Upper lobe of right lung (tissue), 1 donor: ENCODE measurements at regions not wholly inside any gene's neighbourhood (a gene's known extent, or its start where the extent isn't known, plus 50 kb on each side); places are given as distances from the start of the nearest gene placed in this dataset.

Experiments
- ATAC-seq: fragments of 200-7000 bp; cut with Tn5 transposase; one replicate; pipeline ENCODE4 v1.9.1; 2020; ENCODE audit warnings: mild to moderate bottlenecking, moderate library complexity
- DNase-seq: peaks from one replicate; pipeline ENCODE4 v3.0.0-alpha.2; 2020
- H3K27ac ChIP-seq: fragments of 200-600 bp; one replicate; pipeline ENCODE4 v1.8.0; 2022
- H3K27me3 ChIP-seq: fragments of 200-600 bp; one replicate; pipeline ENCODE4 v1.8.0; 2022; ENCODE audit warnings: mild to moderate bottlenecking
- H3K36me3 ChIP-seq: fragments of 200-600 bp; one replicate; pipeline ENCODE4 v1.8.0; 2022
- H3K4me1 ChIP-seq: fragments of 200-600 bp; one replicate; pipeline ENCODE4 v1.8.0; 2022
- H3K4me3 ChIP-seq: fragments of 200-600 bp; one replicate; pipeline ENCODE4 v1.8.0; 2022; ENCODE audit warnings: mild to moderate bottlenecking
- H3K9me3 ChIP-seq: fragments of 200-600 bp; one replicate; pipeline ENCODE4 v1.8.0; 2022
- intact Hi-C: fragments of 100-400 bp; cut with DNase I; formaldehyde crosslinking; loops from one replicate; pipeline ENCODE4 v1.11.0; 2022
- TF ChIP-seq, protein P1 (sequence below): fragments of 200-600 bp; IDR thresholded peaks from one replicate; pipeline ENCODE4 v1.8.0; 2022; ENCODE audit warnings: antibody characterized with exemption
- donor health status: DM: no; HTN: yes; CAD: no; lungs with severe emphysema.

DNA sequence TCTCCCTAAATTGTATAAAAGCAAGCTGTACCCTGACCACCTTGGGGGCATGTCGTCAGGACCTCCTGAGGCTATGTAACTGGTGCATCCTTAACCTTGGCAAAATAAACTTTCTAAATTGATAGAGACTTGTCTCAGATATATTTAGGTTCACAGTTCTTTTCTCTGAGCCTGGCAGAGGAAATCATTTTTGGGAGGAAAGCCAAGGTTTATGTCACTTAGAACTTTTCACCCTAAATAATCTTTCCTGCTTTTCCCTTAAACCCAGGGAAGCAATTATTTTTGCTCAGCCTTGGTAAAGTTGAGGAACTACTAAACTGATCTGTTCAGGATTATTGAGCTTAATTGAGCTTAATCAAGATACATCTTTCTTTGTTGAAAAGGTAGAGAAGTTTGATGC, 608.9 kb downstream of the PDCD6IP start:
- no peaks in the 10 kb centered on the region for H3K27me3 ChIP-seq
- intact Hi-C loops = no loop called here
- no peak for DNase-seq
- H3K27ac ChIP-seq = no peak overlapping the region
- TF ChIP-seq, protein P1, sequence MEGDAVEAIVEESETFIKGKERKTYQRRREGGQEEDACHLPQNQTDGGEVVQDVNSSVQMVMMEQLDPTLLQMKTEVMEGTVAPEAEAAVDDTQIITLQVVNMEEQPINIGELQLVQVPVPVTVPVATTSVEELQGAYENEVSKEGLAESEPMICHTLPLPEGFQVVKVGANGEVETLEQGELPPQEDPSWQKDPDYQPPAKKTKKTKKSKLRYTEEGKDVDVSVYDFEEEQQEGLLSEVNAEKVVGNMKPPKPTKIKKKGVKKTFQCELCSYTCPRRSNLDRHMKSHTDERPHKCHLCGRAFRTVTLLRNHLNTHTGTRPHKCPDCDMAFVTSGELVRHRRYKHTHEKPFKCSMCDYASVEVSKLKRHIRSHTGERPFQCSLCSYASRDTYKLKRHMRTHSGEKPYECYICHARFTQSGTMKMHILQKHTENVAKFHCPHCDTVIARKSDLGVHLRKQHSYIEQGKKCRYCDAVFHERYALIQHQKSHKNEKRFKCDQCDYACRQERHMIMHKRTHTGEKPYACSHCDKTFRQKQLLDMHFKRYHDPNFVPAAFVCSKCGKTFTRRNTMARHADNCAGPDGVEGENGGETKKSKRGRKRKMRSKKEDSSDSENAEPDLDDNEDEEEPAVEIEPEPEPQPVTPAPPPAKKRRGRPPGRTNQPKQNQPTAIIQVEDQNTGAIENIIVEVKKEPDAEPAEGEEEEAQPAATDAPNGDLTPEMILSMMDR = no peak
- no peak overlapping the region for H3K4me3 ChIP-seq
- ATAC-seq = no peak
- no peaks in the 10 kb centered on the region for H3K4me1 ChIP-seq
- no peaks in the 10 kb centered on the region for H3K9me3 ChIP-seq
- no peaks in the 10 kb centered on the region for H3K36me3 ChIP-seq

DNA sequence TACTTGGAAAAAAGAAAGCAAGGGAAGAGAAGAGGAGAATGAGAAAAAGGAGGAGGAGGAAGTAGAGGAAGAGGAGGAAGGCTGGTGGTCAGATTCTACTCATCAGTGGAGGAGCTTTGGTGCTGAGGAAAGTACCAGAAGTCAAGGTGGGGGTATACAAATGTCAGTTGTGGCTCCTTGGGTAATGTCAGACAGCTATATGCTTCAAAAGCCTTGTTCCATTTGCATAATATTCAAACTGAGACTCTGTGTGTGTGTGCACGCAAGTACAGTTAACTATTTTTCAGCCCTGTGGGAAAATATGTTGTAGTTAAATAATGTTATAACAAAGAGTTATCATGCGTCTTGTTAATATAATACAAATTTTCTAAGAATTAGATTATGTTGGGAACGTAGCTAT, 609.7 kb downstream of the PDCD6IP start:
- Histone ChIP-seq H3K27me3 (no peaks in the 10 kb centered on the region), H3K36me3 (no peaks in the 10 kb centered on the region), H3K4me3 (no peak overlapping the region), H3K4me1 (no peaks in the 10 kb centered on the region), H3K9me3 (no peaks in the 10 kb centered on the region), H3K27ac (no peak overlapping the region)
- TF ChIP-seq, protein P1 = no peak
- DNase-seq (no peak), ATAC-seq (no peak)
- intact Hi-C loops = no loop called here

DNA sequence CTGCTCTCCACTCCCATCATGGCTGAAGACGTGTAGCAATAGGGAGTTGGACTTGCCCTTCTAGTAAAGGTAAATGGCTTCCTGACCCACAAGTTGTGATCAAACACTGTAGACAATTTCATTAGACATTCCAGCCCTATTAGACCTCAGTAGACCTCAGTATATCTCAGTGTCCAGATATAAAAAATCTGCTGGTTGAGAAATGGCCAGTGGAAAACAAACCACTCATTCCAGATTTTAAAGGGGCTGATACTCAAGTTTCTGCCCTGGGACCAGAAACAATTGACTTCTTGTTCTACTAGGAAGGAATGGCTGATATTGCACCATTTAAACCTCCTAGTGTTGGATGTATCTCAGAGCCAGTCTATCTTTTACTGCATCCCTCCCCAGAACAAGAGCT, 613.2 kb downstream of the PDCD6IP start:
- ATAC-seq (no peak), DNase-seq (no peak)
- TF ChIP-seq, protein P1 = no peak
- Histone ChIP-seq H3K9me3 (no peaks in the 10 kb centered on the region), H3K27ac (no peak overlapping the region), H3K4me3 (no peak overlapping the region), H3K36me3 (no peaks in the 10 kb centered on the region), H3K27me3 (no peaks in the 10 kb centered on the region), H3K4me1 (no peaks in the 10 kb centered on the region)
- intact Hi-C loops = no loop called here

DNA sequence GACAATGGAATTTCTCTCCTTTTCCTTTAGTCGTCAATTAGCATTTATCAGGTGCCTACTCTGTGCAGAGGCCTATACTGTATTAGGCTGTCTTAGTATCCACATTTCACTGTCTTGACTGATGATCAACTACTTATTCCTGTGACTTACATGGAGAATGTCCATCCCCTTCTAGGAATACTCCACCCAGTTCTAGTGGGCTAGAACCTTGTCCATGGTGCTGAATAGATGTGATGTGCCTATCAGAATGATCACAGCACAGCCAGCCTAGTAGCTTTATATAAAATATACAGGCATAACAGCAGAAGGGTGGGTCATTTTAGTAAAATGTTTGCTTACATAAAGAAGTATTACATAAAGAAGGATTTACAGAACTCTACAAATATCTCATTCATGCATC, 621.4 kb downstream of the PDCD6IP start:
- ATAC-seq (no peak), DNase-seq (no peak)
- Histone ChIP-seq H3K9me3 (no peaks in the 10 kb centered on the region), H3K36me3 (no peaks in the 10 kb centered on the region), H3K27ac (no peak overlapping the region), H3K27me3 (no peaks in the 10 kb centered on the region), H3K4me1 (no peaks in the 10 kb centered on the region), H3K4me3 (no peak overlapping the region)
- intact Hi-C loops = no loop called here
- TF ChIP-seq, protein P1 = no peak

DNA sequence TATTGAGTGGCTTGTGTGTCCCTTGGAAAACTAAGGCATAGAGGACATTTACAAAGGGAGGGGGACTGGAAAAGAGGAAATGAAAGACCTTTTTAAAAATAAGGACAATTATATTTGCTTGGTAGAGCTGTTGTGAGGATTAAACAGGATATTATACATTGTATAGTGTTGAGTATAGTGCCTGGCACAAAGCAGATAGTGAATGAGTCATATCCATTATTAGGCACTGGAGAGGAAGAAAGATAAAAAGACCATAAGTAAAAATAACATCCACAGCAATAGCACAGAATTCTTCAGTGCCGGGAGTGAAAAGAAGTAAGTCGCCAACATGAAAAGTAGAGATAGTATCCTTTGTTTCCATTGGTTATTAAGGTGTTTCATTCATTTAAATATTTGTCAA, 623.3 kb downstream of the PDCD6IP start:
- Histone ChIP-seq H3K4me1 (no peaks in the 10 kb centered on the region), H3K27ac (no peak overlapping the region), H3K36me3 (no peaks in the 10 kb centered on the region), H3K4me3 (no peak overlapping the region), H3K9me3 (no peaks in the 10 kb centered on the region), H3K27me3 (no peaks in the 10 kb centered on the region)
- no peak for DNase-seq
- intact Hi-C loops = no loop called here
- no peak for ATAC-seq
- TF ChIP-seq, protein P1 = no peak

DNA sequence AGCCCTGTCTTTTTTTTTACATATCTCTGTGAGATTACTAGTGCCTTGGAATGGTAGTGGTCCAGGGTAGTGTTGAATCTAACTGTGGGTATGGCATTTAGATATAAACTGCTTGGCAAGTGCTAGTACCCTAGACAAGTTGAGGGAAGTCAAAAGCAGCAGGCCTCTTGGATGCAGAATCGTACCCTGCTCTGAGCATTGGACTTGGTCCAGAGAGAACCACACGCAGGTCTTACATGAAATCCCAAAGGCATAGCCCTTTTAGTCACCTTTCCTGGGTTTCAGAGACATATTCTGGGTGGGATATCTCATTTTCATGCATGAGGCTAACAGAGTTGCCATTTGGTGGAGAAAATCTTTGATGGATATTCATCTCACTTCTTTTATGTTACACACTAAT, 641.4 kb downstream of the PDCD6IP start:
- H3K4me3 ChIP-seq = no peak overlapping the region
- TF ChIP-seq, protein P1 = no peak
- no peaks in the 10 kb centered on the region for H3K36me3 ChIP-seq
- H3K9me3 ChIP-seq = peaks cover 7% of the 10 kb centered on the region
- intact Hi-C loops = no loop called here
- no peaks in the 10 kb centered on the region for H3K4me1 ChIP-seq
- no peaks in the 10 kb centered on the region for H3K27me3 ChIP-seq
- H3K27ac ChIP-seq = no peak overlapping the region
- ATAC-seq (no peak), DNase-seq (no peak)
